ENCODE measurements at regions not wholly inside any gene's neighbourhood (a gene's known extent, or its start where the extent isn't known, plus 50 kb on each side); places are given as distances from the start of the nearest gene placed in this dataset.

GRCh38 chr4:173829565-173829964 is 299.5 kb upstream of the HAND2 start:
- Histone ChIP-seq H2AFZ (ENCODE audit: low read length) (no peak overlapping the region), H3K4me1 (ENCODE audit: insufficient read depth, low read length) (no peaks in the 10 kb centered on the region), H3K27me3 (ENCODE audit: insufficient read depth, low read length) (no peaks in the 10 kb centered on the region), H3K79me2 (ENCODE audit: insufficient read depth, low read length) (no peaks in the 10 kb centered on the region), H3K4me3 (ENCODE audit: insufficient read depth, low read length) (no peak overlapping the region), H3K27ac (ENCODE audit: low read depth, low read length) (no peak overlapping the region), H3K4me2 (ENCODE audit: insufficient read depth, low read length) (no peak overlapping the region), H4K20me1 (ENCODE audit: insufficient read depth, low read length) (no peaks in the 10 kb centered on the region), H3K9me3 (ENCODE audit: low read depth, low read length) (no peaks in the 10 kb centered on the region), H3K36me3 (ENCODE audit: insufficient read depth, low read length) (no peaks in the 10 kb centered on the region)
- TF ChIP-seq CTCF (IDR thresholded peaks at IDR 0.05; ENCODE audit: extremely low read depth, low read depth, low read length): no peak
- no peak for DNase-seq (ENCODE audit: insufficient read length, low spot score, missing footprints)

- Histone ChIP-seq H3K27me3 (ENCODE audit: insufficient read depth, low read length) (no peaks in the 10 kb centered on the region), H4K20me1 (ENCODE audit: insufficient read depth, low read length) (no peaks in the 10 kb centered on the region), H3K36me3 (ENCODE audit: insufficient read depth, low read length) (no peaks in the 10 kb centered on the region), H3K4me3 (ENCODE audit: insufficient read depth, low read length) (no peak overlapping the region), H2AFZ (ENCODE audit: low read length) (no peak overlapping the region), H3K9me3 (ENCODE audit: low read depth, low read length) (no peaks in the 10 kb centered on the region), H3K79me2 (ENCODE audit: insufficient read depth, low read length) (no peaks in the 10 kb centered on the region), H3K27ac (ENCODE audit: low read depth, low read length) (no peak overlapping the region), H3K4me1 (ENCODE audit: insufficient read depth, low read length) (no peaks in the 10 kb centered on the region), H3K4me2 (ENCODE audit: insufficient read depth, low read length) (no peak overlapping the region)
- peak; percentile 11 for TF ChIP-seq CTCF (IDR thresholded peaks at IDR 0.05; ENCODE audit: extremely low read depth, low read depth, low read length)
- DNase-seq (ENCODE audit: insufficient read length, low spot score, missing footprints): no peak
These were observed 297.7 kb upstream of the HAND2 start for GRCh38 chr4:173827707-173828106.

GRCh38 chr4:173821876-173822275 is 291.8 kb upstream of the HAND2 start:
- H3K36me3 ChIP-seq (ENCODE audit: insufficient read depth, low read length): no peaks in the 10 kb centered on the region
- H3K4me3 ChIP-seq (ENCODE audit: insufficient read depth, low read length): no peak overlapping the region
- no peak overlapping the region for H2AFZ ChIP-seq (ENCODE audit: low read length)
- no peaks in the 10 kb centered on the region for H3K27me3 ChIP-seq (ENCODE audit: insufficient read depth, low read length)
- H4K20me1 ChIP-seq (ENCODE audit: insufficient read depth, low read length): no peaks in the 10 kb centered on the region
- peaks cover 3% of the 10 kb centered on the region for H3K4me1 ChIP-seq (ENCODE audit: insufficient read depth, low read length)
- no peaks in the 10 kb centered on the region for H3K79me2 ChIP-seq (ENCODE audit: insufficient read depth, low read length)
- no peak overlapping the region for H3K4me2 ChIP-seq (ENCODE audit: insufficient read depth, low read length)
- peak; percentile 9 for DNase-seq (ENCODE audit: insufficient read length, low spot score, missing footprints)
- no peak for TF ChIP-seq CTCF (IDR thresholded peaks at IDR 0.05; ENCODE audit: extremely low read depth, low read depth, low read length)
- H3K9me3 ChIP-seq (ENCODE audit: low read depth, low read length): no peaks in the 10 kb centered on the region
- H3K27ac ChIP-seq (ENCODE audit: low read depth, low read length): no peak overlapping the region

- Histone ChIP-seq H3K4me3 (ENCODE audit: insufficient read depth, low read length) (no peak overlapping the region), H3K79me2 (ENCODE audit: insufficient read depth, low read length) (no peaks in the 10 kb centered on the region), H3K9me3 (ENCODE audit: low read depth, low read length) (no peaks in the 10 kb centered on the region), H3K4me2 (ENCODE audit: insufficient read depth, low read length) (no peak overlapping the region), H4K20me1 (ENCODE audit: insufficient read depth, low read length) (no peaks in the 10 kb centered on the region), H3K36me3 (ENCODE audit: insufficient read depth, low read length) (no peaks in the 10 kb centered on the region), H3K4me1 (ENCODE audit: insufficient read depth, low read length) (peaks cover 3% of the 10 kb centered on the region), H3K27ac (ENCODE audit: low read depth, low read length) (no peak overlapping the region), H2AFZ (ENCODE audit: low read length) (no peak overlapping the region), H3K27me3 (ENCODE audit: insufficient read depth, low read length) (no peaks in the 10 kb centered on the region)
- no peak for TF ChIP-seq CTCF (IDR thresholded peaks at IDR 0.05; ENCODE audit: extremely low read depth, low read depth, low read length)
- peak; percentile 19 for DNase-seq (ENCODE audit: insufficient read length, low spot score, missing footprints)
These were observed 291.0 kb upstream of the HAND2 start for GRCh38 chr4:173821036-173821435.
